ENCODE measurements at regions not wholly inside any gene's neighbourhood (a gene's known extent, or its start where the extent isn't known, plus 50 kb on each side); places are given as distances from the start of the nearest gene placed in this dataset.

DNA sequence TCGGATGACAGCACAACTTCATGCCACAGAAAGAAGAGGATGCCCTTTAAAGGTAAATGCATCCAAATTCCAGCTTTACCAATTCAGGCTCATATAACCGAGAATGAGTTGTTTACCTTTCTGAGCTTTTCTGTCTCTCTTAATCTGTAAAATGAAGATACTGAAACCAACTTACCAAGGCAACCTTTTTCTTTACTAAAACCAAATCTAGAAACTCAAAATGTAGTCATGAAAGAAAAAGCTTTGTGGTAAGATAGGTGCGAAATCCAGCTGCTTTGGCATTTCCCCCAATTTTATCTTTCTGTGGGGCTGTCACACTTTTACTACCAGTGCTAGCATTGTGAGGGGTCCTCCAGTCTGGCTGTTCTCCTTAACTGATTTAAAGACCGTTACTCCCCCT lies 240.4 kb downstream of the IKZF2 start:
- no peaks in the 10 kb centered on the region for H3K79me1 ChIP-seq (ENCODE audit: insufficient read depth, low read depth, low read length, poor library complexity, severe bottlenecking)
- H2BK12ac ChIP-seq (ENCODE audit: insufficient read length, low read depth, low read length), result no peak overlapping the region
- H3K9ac ChIP-seq (ENCODE audit: extremely low read depth, insufficient read length, low read length), result no peak overlapping the region
- DNase-seq, result no peak
- no CpG with 5 or more reads among the region's 4 CpGs for WGBS (ENCODE audit: extremely low coverage, insufficient read length, low lambda C conversion rate)
- no peak overlapping the region for H2AFZ ChIP-seq (ENCODE audit: low read length)
- H3K4me1 ChIP-seq (ENCODE audit: insufficient read depth, low read length), result no peaks in the 10 kb centered on the region
- H3K23me2 ChIP-seq (ENCODE audit: insufficient read length, low read depth, low read length, poor library complexity, severe bottlenecking), result no peaks in the 10 kb centered on the region
- Mint-ChIP-seq H3K4me1 (peaks cover under 1 to 1% of the 10 kb centered on the region in 2 experiments; a peak in 1 of 4 replicates), H3K9me3 (peaks cover 0 to 2% of the 10 kb centered on the region in 2 experiments; a peak in 1 of 5 replicates), H3K27me3 (ENCODE audit: low read depth) (no peaks in the 10 kb centered on the region), H3K27ac (no peak overlapping the region), H3K4me3 (no peak overlapping the region), H3K36me3 (ENCODE audit: insufficient read depth in 1 of 3, low read depth in 3 of 3) (no peaks in the 10 kb centered on the region)
- TF ChIP-seq, protein P1, sequence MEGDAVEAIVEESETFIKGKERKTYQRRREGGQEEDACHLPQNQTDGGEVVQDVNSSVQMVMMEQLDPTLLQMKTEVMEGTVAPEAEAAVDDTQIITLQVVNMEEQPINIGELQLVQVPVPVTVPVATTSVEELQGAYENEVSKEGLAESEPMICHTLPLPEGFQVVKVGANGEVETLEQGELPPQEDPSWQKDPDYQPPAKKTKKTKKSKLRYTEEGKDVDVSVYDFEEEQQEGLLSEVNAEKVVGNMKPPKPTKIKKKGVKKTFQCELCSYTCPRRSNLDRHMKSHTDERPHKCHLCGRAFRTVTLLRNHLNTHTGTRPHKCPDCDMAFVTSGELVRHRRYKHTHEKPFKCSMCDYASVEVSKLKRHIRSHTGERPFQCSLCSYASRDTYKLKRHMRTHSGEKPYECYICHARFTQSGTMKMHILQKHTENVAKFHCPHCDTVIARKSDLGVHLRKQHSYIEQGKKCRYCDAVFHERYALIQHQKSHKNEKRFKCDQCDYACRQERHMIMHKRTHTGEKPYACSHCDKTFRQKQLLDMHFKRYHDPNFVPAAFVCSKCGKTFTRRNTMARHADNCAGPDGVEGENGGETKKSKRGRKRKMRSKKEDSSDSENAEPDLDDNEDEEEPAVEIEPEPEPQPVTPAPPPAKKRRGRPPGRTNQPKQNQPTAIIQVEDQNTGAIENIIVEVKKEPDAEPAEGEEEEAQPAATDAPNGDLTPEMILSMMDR (conservative IDR thresholded peaks at IDR 0.05), result no peak
- H4K20me1 ChIP-seq (ENCODE audit: control insufficient read depth, insufficient read depth, insufficient read length), result no peaks in the 10 kb centered on the region
- H3K27ac ChIP-seq (ENCODE audit: insufficient read length, low read depth, low read length), result no peak overlapping the region
- H3K4me2 ChIP-seq (ENCODE audit: insufficient read depth, insufficient read length, low read length), result no peak overlapping the region
- no peak overlapping the region for H3K23ac ChIP-seq (ENCODE audit: insufficient read length, low read depth, low read length)
- no peak overlapping the region for H2BK120ac ChIP-seq (ENCODE audit: low read depth, low read length, poor library complexity, severe bottlenecking)
- no peak overlapping the region for H3K18ac ChIP-seq (ENCODE audit: insufficient read length, low read depth, low read length)
- H3K27me3 ChIP-seq (ENCODE audit: insufficient read depth, low read length), result no peaks in the 10 kb centered on the region
- H3T11ph ChIP-seq (ENCODE audit: low read length), result no peak overlapping the region
- no peak overlapping the region for H2AK5ac ChIP-seq (ENCODE audit: insufficient read length, low read length)
- no peak overlapping the region for H3K14ac ChIP-seq (ENCODE audit: insufficient read depth, low read length)
- H3K56ac ChIP-seq (ENCODE audit: insufficient read length, low read depth, low read length), result no peak overlapping the region
- H3K9me3 ChIP-seq (ENCODE audit: control insufficient read depth, low read depth, low read length), result no peaks in the 10 kb centered on the region
- no peak overlapping the region for H2BK5ac ChIP-seq (ENCODE audit: insufficient read length, low read length)
- no peak overlapping the region for H2BK15ac ChIP-seq (ENCODE audit: low read depth, low read length)
- no peak overlapping the region for H4K91ac ChIP-seq (ENCODE audit: insufficient read length, low read depth, low read length)
- no peak overlapping the region for H2BK20ac ChIP-seq (ENCODE audit: low read depth, low read length, poor library complexity, severe bottlenecking)
- H4K8ac ChIP-seq (replicated peaks; ENCODE audit: insufficient read length, low read depth, low read length), result no peak overlapping the region
- H3K4ac ChIP-seq (ENCODE audit: low read depth, low read length), result no peak overlapping the region
- no peak overlapping the region for H4K5ac ChIP-seq (ENCODE audit: insufficient read length, low read depth, low read length)
- no peaks in the 10 kb centered on the region for H3K79me2 ChIP-seq (ENCODE audit: insufficient read depth, low read length)
